Umbilical cord (tissue), 1 donor: ENCODE measurements at regions not wholly inside any gene's neighbourhood (a gene's known extent, or its start where the extent isn't known, plus 50 kb on each side); places are given as distances from the start of the nearest gene placed in this dataset.

Experiments used
- DNase-seq: peaks from one replicate; pipeline ENCODE4 v3.0.0-alpha.2; 2015; ENCODE audit warnings: low spot score

DNA sequence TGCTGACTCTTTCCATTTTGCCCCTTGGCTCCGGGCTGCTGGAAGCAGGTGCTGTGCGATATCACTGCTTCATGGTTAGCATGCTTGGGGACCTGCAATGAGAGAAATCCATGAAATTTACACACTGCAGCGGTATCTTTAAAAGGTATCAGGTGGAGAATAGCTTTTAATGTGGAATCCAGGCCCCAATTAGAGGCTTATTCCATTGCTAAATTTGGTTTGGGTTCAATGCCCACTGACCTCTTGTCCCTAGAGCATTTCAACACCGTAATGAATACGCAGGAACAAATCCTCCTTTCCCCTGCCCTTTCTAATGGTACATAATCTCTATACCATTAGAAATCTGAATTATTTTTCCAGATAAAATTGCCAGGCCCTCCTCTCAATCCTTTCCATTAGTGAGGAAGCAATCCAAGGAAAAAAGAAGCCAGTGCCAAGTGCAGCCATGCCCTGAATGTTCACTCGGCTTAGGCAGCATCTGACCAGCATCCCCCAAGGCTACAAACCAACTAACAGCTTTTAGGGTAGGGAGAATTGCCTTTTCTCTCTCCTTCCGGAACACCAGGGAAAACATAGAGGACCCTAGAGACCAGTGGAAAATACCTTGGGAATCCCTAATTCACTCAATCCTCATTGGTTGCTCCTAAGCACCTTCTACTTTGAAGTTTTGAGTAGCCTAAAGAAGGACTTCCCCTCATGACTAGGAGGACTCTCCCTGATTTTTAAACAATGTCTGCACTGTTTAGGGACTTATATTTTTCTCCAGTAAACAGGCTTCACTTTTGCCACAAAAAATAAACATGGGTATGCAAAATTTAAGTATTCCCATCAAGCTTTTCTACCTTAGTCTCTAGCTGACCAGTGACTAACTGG is 143.1 kb downstream of the QRSL1 start:
- DNase-seq: no peak

- DNase-seq: no peak
Measured at GRCh38 chr6:106771822-106772221, 142.4 kb downstream of the QRSL1 start.

DNA sequence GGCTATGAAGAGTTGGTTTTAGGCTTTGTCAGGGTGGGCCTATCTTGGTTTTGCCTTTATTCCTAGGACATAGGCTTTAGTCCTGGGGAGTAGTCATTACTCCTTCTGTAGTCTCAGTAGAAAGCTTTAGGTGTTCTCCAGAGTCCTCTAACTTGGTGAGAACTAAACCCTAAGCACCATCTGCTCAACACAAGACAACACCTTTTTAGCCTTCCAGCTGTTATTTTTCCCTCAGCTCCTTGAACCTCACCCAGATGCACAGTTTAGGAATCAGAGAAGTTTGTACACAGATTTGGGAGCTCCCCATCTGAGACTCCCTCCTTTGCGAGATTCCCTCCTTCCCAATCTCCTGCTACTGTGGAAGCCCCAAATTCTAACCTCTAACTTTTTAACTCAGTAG is 141.3 kb downstream of the QRSL1 start:
- DNase-seq: no peak

- no peak for DNase-seq
Measured at GRCh38 chr6:106770081-106770480, 140.7 kb downstream of the QRSL1 start.

GRCh38 chr6:106767271-106767670 is 137.9 kb downstream of the QRSL1 start:
- no peak for DNase-seq

DNA sequence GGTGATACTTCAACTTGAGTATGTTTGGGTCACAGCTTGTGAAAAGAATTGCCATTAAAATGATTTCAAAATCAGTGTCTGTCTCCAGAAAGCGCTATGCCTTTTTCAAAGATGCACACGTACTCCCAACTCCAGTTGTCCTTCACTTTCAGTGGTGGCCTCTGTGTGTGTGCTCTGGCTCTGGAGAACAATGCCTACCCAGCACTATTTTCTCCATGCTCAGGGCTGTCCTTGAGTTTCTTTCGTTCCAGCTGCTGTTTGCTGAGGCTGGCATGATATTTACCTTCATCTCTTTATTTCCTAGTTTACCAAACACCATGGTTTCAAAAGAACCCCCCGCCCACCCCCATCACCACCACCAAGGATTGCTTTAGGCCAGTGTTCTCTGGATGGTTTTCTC is 136.8 kb downstream of the QRSL1 start:
- DNase-seq: no peak

- DNase-seq: no peak
Measured at GRCh38 chr6:106765496-106765895, 136.1 kb downstream of the QRSL1 start.

DNA sequence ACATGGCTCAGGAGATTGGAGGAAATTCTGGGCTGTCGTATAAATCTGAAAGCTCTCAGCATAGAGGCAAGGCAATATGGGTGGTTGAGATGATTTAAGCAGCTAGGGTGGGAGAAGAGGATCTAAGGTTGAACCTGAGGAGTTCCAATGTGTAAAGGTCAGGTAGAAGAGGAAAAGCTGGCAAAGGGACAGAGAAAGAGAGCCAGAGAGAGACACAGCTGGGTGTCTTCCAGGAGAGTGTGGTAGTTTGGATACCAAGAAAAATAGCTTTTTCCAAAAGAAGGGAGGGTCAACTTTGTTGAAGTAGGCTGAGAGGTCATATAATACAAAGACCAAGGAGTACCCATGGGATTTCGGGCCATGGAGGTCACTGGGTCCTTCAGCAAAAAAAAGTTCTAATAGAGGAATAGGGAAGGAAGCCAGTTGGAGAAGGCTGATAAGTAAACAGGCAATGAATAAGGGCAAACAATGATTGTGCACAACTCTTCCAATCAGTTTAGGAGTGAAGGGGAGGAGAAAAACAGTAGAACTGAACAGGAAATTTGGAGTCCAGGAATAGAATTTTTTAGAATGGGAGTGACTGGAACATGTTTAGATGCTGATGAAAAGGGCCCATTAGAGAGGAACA is 135.1 kb downstream of the QRSL1 start:
- DNase-seq: no peak

GRCh38 chr6:106763361-106763760 is 134.0 kb downstream of the QRSL1 start:
- DNase-seq: no peak

DNA sequence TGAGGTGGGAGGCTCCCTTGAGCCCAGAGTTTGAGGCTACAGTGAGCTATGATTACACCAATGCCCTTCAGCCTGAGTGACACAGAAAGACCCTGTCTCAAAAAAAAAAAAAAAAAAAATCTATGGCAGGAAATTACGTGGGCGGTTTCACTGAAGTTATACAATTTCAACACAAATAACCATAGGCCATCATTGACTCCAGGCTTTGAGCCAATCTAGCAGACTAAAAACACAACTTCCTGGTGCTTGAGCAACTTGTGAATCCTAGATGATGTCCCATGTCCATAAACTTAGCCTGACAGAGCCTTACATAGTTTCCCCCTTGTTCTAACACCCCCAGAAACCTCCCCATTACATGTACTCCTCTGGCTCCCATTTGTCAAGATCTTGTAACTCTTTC is 131.8 kb downstream of the QRSL1 start:
- DNase-seq: no peak

- DNase-seq: no peak
Measured at GRCh38 chr6:106759112-106759511, 129.7 kb downstream of the QRSL1 start.

- DNase-seq: peak; percentile 46
Measured at GRCh38 chr6:106757722-106758467, 128.5 kb downstream of the QRSL1 start.

DNA sequence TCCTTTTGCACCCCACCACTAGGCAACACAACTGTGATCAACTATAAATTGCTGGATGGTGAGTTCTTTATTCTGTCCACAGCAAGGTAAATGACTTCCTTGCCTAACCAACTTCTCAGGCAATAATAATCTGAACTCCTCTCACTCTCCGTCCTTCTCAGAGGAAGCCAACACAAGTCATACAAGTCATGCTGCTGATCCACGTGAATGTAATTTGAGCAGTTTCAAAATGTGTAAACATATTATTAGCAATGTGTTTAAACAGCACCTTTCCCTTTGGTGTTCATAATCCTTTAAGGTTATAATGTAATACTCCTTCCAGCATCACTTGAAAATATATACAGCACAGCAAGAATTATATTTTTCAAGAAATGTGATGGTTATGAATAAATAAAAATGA is 127.9 kb downstream of the QRSL1 start:
- no peak for DNase-seq

- DNase-seq: no peak
Measured at GRCh38 chr6:106754215-106754614, 124.8 kb downstream of the QRSL1 start.

GRCh38 chr6:106752641-106753040 is 123.3 kb downstream of the QRSL1 start:
- DNase-seq: no peak

GRCh38 chr6:106751501-106752252 is 122.3 kb downstream of the QRSL1 start:
- DNase-seq: no peak

DNA sequence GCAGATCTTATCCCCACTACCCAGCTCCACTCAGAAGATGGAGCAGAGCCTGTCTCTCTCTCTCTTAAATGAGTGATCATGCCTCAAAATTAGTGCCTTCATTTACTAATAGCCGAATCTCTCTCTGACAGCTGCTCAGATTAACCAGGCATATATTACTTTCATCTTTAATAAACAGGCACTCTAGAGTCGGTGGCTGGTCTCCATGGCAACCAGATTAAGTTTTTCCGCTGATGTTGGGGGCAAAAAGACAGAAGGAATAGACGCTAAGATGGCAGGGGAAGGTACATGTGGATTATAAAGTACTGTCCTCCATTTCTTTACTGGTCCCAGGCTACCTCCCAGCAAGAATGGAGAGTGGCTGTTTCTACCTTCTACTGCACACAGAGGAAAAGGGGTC is 121.6 kb downstream of the QRSL1 start:
- no peak for DNase-seq

- no peak for DNase-seq
Measured at GRCh38 chr6:106750142-106750918, 121.0 kb downstream of the QRSL1 start.

- peak; percentile 25 for DNase-seq
Measured at GRCh38 chr6:106749609-106750008, 120.2 kb downstream of the QRSL1 start.

DNA sequence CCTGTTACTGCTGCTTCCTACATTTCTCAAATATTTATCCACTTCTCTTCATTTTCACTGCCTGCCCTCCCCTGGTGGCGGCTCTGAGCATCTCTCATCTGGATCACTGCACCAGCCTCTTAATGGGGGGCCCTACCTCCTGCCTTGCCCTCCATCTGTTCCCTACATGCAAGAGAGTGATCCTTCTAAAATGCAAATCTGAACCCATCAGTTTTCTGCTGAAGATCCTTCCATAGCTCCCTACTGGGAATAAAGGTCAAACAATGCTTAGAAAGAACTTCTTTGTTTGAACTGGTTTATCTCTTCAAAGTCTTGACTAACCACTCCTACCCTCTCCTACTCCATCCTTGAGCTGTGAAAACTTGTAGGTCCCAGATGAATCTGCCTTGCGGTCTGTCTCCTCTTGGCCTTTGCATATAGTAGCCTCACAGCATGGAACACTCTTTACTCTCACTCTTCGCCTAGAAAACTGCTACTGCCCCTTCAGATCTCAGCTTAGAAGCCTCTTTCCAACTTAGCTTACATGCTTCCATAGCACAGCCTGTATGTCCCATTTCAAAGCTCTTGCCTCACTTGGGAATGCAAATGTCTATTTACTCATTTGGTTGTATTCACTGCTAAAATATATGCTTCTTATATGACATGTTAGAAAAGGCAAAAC is 119.3 kb downstream of the QRSL1 start:
- peak; percentile 11 for DNase-seq
